Upper lobe of right lung (tissue), 1 donor: ENCODE measurements at regions not wholly inside any gene's neighbourhood (a gene's known extent, or its start where the extent isn't known, plus 50 kb on each side); places are given as distances from the start of the nearest gene placed in this dataset.

Experiments used
- ATAC-seq: fragments of 200-7000 bp; cut with Tn5 transposase; one replicate; pipeline ENCODE4 v1.9.1; 2020; ENCODE audit warnings: mild to moderate bottlenecking, moderate library complexity
- DNase-seq: peaks from one replicate; pipeline ENCODE4 v3.0.0-alpha.2; 2020
- H3K27ac ChIP-seq: fragments of 200-600 bp; one replicate; pipeline ENCODE4 v1.8.0; 2022
- H3K27me3 ChIP-seq: fragments of 200-600 bp; one replicate; pipeline ENCODE4 v1.8.0; 2022; ENCODE audit warnings: mild to moderate bottlenecking
- H3K36me3 ChIP-seq: fragments of 200-600 bp; one replicate; pipeline ENCODE4 v1.8.0; 2022
- H3K4me1 ChIP-seq: fragments of 200-600 bp; one replicate; pipeline ENCODE4 v1.8.0; 2022
- H3K4me3 ChIP-seq: fragments of 200-600 bp; one replicate; pipeline ENCODE4 v1.8.0; 2022; ENCODE audit warnings: mild to moderate bottlenecking
- H3K9me3 ChIP-seq: fragments of 200-600 bp; one replicate; pipeline ENCODE4 v1.8.0; 2022
- intact Hi-C: fragments of 100-400 bp; cut with DNase I; formaldehyde crosslinking; loops from one replicate; pipeline ENCODE4 v1.11.0; 2022
- TF ChIP-seq, protein P1 (sequence below): fragments of 200-600 bp; IDR thresholded peaks from one replicate; pipeline ENCODE4 v1.8.0; 2022; ENCODE audit warnings: antibody characterized with exemption
- donor health status: DM: no; HTN: yes; CAD: no; lungs with severe emphysema.

DNA sequence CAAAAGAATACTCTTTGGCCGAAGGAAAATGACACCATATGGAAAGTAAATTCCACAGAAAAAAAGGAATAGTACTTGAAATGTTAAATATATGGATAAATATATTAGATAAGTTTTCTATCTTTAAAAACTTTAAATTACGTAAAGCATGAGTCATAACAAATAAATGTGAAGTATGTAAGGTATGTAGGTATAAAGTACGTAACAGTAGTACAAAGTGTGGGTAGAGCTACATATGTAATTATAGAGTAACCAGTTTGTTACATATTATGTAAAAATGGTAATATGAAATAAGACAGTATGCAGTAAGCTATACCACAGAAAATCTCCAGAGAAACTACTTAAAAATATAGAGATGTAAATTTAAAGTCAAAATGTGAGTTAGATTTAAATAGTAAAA is 582.3 kb upstream of the CHORDC1 start:
- TF ChIP-seq, protein P1, sequence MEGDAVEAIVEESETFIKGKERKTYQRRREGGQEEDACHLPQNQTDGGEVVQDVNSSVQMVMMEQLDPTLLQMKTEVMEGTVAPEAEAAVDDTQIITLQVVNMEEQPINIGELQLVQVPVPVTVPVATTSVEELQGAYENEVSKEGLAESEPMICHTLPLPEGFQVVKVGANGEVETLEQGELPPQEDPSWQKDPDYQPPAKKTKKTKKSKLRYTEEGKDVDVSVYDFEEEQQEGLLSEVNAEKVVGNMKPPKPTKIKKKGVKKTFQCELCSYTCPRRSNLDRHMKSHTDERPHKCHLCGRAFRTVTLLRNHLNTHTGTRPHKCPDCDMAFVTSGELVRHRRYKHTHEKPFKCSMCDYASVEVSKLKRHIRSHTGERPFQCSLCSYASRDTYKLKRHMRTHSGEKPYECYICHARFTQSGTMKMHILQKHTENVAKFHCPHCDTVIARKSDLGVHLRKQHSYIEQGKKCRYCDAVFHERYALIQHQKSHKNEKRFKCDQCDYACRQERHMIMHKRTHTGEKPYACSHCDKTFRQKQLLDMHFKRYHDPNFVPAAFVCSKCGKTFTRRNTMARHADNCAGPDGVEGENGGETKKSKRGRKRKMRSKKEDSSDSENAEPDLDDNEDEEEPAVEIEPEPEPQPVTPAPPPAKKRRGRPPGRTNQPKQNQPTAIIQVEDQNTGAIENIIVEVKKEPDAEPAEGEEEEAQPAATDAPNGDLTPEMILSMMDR: no peak
- Histone ChIP-seq H3K27ac (no peak overlapping the region), H3K9me3 (no peaks in the 10 kb centered on the region), H3K27me3 (no peaks in the 10 kb centered on the region), H3K36me3 (no peaks in the 10 kb centered on the region), H3K4me1 (no peaks in the 10 kb centered on the region), H3K4me3 (no peak overlapping the region)
- ATAC-seq (no peak), DNase-seq (no peak)
- intact Hi-C loops: no loop called here

DNA sequence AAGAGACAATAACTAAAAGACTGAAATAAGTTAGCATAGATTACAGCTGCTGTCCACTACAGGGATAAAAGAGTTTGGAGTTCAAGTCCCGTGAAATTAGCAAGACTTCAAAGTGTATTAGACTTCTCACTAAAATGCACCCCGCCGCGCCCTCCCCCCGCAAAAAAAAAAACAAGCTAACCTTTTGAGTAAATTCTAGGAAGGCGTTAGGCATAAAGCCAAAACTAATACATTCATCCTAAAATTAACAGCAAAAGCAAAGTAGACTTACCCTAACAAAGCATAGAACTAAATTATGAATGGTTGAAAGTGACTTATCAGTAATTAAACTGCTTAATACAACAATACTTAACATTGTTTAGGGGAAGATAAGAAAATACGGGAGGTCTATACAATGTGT is 581.0 kb upstream of the CHORDC1 start:
- Histone ChIP-seq H3K27me3 (no peaks in the 10 kb centered on the region), H3K4me3 (no peak overlapping the region), H3K4me1 (no peaks in the 10 kb centered on the region), H3K27ac (no peak overlapping the region), H3K36me3 (no peaks in the 10 kb centered on the region), H3K9me3 (no peaks in the 10 kb centered on the region)
- TF ChIP-seq, protein P1: no peak
- intact Hi-C loops: no loop called here
- DNase-seq (no peak), ATAC-seq (no peak)

DNA sequence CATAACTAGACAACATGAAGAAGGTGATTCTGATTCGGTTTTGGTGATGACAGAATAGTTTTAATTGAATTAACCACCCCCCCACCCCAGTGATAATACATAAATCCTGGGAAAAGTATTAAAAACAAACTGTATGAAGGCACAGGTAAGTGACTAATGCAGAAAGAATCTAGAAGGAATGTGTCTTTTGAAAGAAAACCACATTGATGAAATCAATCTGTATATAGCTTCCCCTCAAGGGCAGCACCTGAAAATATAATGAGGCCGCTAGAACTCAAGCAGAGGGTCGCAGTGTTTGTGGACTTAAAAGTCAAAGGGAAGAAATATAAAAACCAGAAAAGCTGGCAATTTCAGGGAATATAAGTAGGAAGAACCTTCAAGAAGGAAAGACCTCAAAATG is 580.5 kb upstream of the CHORDC1 start:
- ATAC-seq (no peak), DNase-seq (no peak)
- TF ChIP-seq, protein P1: no peak
- intact Hi-C loops: no loop called here
- no peaks in the 10 kb centered on the region for H3K27me3 ChIP-seq
- no peaks in the 10 kb centered on the region for H3K9me3 ChIP-seq
- H3K36me3 ChIP-seq: no peaks in the 10 kb centered on the region
- no peak overlapping the region for H3K27ac ChIP-seq
- H3K4me3 ChIP-seq: no peak overlapping the region
- H3K4me1 ChIP-seq: no peaks in the 10 kb centered on the region

DNA sequence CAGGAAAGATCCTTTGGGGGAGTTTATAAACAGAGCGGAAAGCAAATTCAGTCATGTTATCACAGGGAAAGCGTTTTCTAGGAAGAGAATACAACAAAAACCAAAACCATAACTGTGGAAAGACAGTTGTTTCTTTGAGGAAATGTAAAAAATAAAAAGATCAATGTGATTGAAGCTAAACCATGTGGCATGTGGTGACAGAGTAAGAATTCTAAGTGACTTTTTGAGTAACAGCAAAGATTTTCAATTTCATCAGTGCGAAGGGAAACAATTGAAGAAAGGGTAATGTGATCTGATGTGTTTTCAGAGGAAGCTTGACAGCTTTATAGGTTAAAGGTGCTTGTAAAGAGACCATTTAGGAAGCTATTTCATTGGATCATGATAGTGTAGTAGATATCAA is 575.9 kb upstream of the CHORDC1 start:
- no peaks in the 10 kb centered on the region for H3K27me3 ChIP-seq
- intact Hi-C loops: no loop called here
- no peak overlapping the region for H3K27ac ChIP-seq
- H3K4me1 ChIP-seq: no peaks in the 10 kb centered on the region
- no peaks in the 10 kb centered on the region for H3K36me3 ChIP-seq
- H3K9me3 ChIP-seq: no peaks in the 10 kb centered on the region
- no peak for ATAC-seq
- no peak overlapping the region for H3K4me3 ChIP-seq
- no peak for DNase-seq
- TF ChIP-seq, protein P1: no peak

DNA sequence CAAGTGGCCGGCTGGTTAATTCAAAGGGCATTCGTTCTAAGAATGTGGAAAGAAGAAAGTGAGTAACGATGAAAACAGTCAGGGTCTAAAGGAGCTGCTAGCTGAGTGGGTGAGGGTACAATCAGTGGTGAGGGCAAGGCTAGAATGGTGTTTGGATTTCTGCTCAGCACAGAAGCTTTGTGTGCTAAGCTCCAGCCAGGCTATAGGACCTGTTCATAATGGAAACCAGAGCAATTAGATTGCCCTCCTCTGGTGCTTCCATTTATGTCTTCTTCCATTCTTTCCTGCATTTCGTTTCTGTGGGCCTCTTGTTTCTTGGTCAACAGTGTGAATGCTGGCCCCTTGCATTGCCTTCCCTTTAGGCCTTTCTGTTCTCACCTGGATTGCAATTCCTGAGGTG is 572.9 kb upstream of the CHORDC1 start:
- DNase-seq: no peak
- H3K9me3 ChIP-seq: no peaks in the 10 kb centered on the region
- no peak overlapping the region for H3K27ac ChIP-seq
- H3K36me3 ChIP-seq: no peaks in the 10 kb centered on the region
- no peaks in the 10 kb centered on the region for H3K4me1 ChIP-seq
- TF ChIP-seq, protein P1: no peak
- no peak overlapping the region for H3K4me3 ChIP-seq
- ATAC-seq: no peak
- intact Hi-C loops: no loop called here
- H3K27me3 ChIP-seq: no peaks in the 10 kb centered on the region

DNA sequence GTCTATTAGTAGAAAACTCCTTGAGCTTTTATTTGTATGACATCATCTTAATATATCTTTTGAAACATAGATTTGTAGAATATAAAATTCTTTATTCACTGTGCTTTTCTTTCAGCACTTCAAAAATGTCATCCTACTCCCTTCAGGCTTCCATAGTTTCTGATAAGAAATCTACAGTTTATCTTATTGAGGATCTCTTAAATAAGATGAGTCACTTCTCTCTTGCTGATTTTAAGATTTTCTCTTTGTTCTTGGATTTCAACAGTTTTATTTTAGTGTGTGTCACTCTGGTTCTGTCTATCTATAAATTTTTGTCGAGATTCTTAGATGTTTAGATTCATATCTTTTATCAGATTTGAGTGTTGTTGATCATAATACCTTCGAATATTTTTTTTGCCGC is 566.1 kb upstream of the CHORDC1 start:
- Histone ChIP-seq H3K4me1 (no peaks in the 10 kb centered on the region), H3K36me3 (no peaks in the 10 kb centered on the region), H3K27me3 (no peaks in the 10 kb centered on the region), H3K4me3 (no peak overlapping the region), H3K27ac (no peak overlapping the region), H3K9me3 (no peaks in the 10 kb centered on the region)
- DNase-seq: no peak
- ATAC-seq: no peak
- TF ChIP-seq, protein P1: no peak
- intact Hi-C loops: no loop called here
